Ovary (tissue), 7 donors: ENCODE measurements at regions not wholly inside any gene's neighbourhood (a gene's known extent, or its start where the extent isn't known, plus 50 kb on each side); places are given as distances from the start of the nearest gene placed in this dataset.

Experiments
- DNase-seq, 5 donors: peaks; one replicate each; pipeline ENCODE4 v3.0.0-alpha.2; 2019 to 2020
- H3K27ac ChIP-seq, 2 donors: fragments of 200-600 bp; one replicate each; pipeline versions ENCODE4 v1.5.1 to v1.8.0; 2019 to 2022
- H3K27me3 ChIP-seq: fragments of 200-600 bp; one replicate; pipeline ENCODE4 v1.8.0; 2022
- H3K36me3 ChIP-seq: fragments of 200-600 bp; sonication (generic); one replicate; pipeline ENCODE4 v1.5.1; 2019
- H3K4me1 ChIP-seq: one replicate; pipeline ENCODE4 v1.8.1; 2013; ENCODE audit warnings: mild to moderate bottlenecking, moderate library complexity; ENCODE audit not compliant: insufficient read depth
- H3K4me3 ChIP-seq: fragments of 200-600 bp; sonication (generic); one replicate; pipeline ENCODE4 v1.5.1; 2017
- H3K9me3 ChIP-seq, 2 donors: fragments of 200-600 bp in 1 of 2; sonication (generic) in 1 of 2; one replicate each; pipeline versions ENCODE4 v1.5.1 to v1.8.1; 2013 to 2019; ENCODE audit warnings: mild to moderate bottlenecking in 1 of 2, moderate library complexity in 1 of 2
- EP300 ChIP-seq: sonication (generic); formaldehyde crosslinking; IDR thresholded peaks from one replicate; pipeline ENCODE4 v1.6.1; 2017; ENCODE audit warnings: antibody characterized with exemption
- POLR2A ChIP-seq: fragments of 450-650 bp; IDR thresholded peaks from one replicate; pipeline ENCODE4 v1.6.1; 2017; ENCODE audit warnings: antibody characterized with exemption, mild to moderate bottlenecking, moderate library complexity
- WGBS, 3 donors: extraction: QIAGEN DNeasy Blood & Tissue Kit in 1 of 3; methylation state at CpG; one replicate each; pipeline versions ENCODE4 v1.1.5 to v1.1.7; 2013 to 2017; 5-methylcytosine and 5-hydroxymethylcytosine counted together
- intact Hi-C, 4 donors: fragments of 100-400 bp; cut with DNase I; formaldehyde crosslinking; loops; one replicate each; pipeline versions ENCODE4 v1.11.0 to v1.15.1; 2022 to 2023
- TF ChIP-seq, protein P1 (sequence below), 3 donors: fragments of 450-650 bp in 2 of 3; fragments of 200-600 bp in 1 of 3; IDR thresholded peaks; one replicate each; pipeline versions ENCODE4 v1.5.1 to v1.8.0; 2016 to 2022; ENCODE audit warnings: antibody characterized with exemption in 3 of 3, mild to moderate bottlenecking in 1 of 3
- donor health status: DM: no; HTN: no; CAD: no; lungs with moderate emphysema.
- donor health status: DM: no; HTN: no; CAD: no.
- donor health status: Bipolar disorder and iron deficiency.
- donor health status: DM: no; HTN: no; CAD: no.
- donor health status: DM: yes; HTN: yes; CAD: no.

DNA sequence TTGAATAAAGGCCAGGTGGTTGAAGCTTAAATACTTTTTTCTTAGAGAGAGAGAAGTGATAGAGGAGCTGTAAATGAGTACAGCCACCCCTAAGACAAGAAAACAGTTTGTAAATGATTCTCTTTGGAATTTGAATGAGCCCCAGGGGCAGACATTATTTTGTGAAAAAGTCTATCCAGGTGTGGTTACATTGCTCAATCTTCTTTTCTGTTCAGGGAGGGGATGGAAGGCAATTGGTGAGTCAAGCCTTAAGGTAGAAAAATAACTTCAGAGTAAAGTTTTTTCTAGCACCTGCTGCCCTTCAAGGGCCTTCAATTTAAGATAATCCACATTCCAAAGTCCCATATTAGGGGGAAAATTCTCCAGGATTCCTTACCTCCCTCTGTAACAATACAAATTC, 646.7 kb downstream of the PDHA2 start:
- Histone ChIP-seq H3K27ac (no peak overlapping the region), H3K4me3 (no peak overlapping the region), H3K27me3 (no peaks in the 10 kb centered on the region), H3K4me1 (no peaks in the 10 kb centered on the region), H3K36me3 (no peaks in the 10 kb centered on the region), H3K9me3 (no peaks in the 10 kb centered on the region)
- DNase-seq = no peak
- TF ChIP-seq, protein P1, sequence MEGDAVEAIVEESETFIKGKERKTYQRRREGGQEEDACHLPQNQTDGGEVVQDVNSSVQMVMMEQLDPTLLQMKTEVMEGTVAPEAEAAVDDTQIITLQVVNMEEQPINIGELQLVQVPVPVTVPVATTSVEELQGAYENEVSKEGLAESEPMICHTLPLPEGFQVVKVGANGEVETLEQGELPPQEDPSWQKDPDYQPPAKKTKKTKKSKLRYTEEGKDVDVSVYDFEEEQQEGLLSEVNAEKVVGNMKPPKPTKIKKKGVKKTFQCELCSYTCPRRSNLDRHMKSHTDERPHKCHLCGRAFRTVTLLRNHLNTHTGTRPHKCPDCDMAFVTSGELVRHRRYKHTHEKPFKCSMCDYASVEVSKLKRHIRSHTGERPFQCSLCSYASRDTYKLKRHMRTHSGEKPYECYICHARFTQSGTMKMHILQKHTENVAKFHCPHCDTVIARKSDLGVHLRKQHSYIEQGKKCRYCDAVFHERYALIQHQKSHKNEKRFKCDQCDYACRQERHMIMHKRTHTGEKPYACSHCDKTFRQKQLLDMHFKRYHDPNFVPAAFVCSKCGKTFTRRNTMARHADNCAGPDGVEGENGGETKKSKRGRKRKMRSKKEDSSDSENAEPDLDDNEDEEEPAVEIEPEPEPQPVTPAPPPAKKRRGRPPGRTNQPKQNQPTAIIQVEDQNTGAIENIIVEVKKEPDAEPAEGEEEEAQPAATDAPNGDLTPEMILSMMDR (IDR thresholded peaks at IDR 0.05) = no peak
- TF ChIP-seq POLR2A (no peak), EP300 (no peak)
- intact Hi-C loops = no loop called here

DNA sequence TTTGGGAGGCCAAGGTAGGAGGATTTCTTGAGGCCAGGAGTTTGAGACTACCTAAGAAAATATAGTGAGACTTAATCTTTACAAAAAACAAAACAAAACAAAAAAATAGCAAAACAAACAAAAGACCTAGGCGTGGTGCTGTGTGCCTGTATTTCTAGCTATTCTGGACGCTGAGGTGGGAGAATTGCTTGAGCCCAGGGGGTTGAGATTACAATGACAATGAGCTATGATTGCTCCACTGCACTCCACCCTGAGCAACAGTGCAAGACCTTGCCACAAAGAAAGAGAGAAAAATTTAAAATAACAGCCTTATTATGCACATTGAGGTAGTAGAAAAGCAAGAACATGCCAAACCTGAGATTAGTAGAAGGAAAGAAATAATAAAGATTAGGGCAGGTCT, 657.7 kb downstream of the PDHA2 start:
- 66 to 72% (median 70%) methylated on average over 2 of the region's 2 CpGs for WGBS, 3 donors
- TF ChIP-seq POLR2A = no peak
- no peak for TF ChIP-seq EP300
- TF ChIP-seq, protein P1 (IDR thresholded peaks at IDR 0.05) = no peak
- no peak for DNase-seq
- Histone ChIP-seq H3K9me3 (no peaks in the 10 kb centered on the region), H3K4me3 (no peak overlapping the region), H3K36me3 (no peaks in the 10 kb centered on the region), H3K27ac (no peak overlapping the region), H3K27me3 (no peaks in the 10 kb centered on the region), H3K4me1 (no peaks in the 10 kb centered on the region)
- intact Hi-C loops = no loop called here

DNA sequence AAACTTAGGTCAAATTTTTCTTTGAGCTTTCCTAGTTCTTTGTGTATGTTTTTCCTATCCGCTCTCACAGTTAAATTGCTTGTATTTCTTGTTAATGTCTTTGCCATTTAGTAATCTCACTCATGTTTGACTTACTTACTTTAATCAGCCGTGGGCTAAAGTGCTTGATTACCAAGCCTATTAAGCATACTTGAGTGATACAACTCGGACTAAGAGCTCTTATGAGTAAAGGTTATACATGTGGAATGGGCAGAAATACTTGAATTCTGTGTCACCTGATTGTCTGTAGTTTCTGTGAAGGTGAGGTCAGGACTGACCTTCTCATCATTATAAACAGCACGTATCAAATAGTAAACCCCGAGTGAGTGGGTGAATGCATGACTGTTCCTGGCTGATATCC, 664.5 kb downstream of the PDHA2 start:
- WGBS, 3 donors = 54 to 73% (median 69%) methylated on average over 5 of the region's 5 CpGs
- Histone ChIP-seq H3K36me3 (no peaks in the 10 kb centered on the region), H3K9me3 (no peaks in the 10 kb centered on the region), H3K27me3 (no peaks in the 10 kb centered on the region), H3K4me1 (no peaks in the 10 kb centered on the region), H3K4me3 (no peak overlapping the region), H3K27ac (no peak overlapping the region)
- TF ChIP-seq EP300 (no peak), POLR2A (no peak)
- TF ChIP-seq, protein P1 (IDR thresholded peaks at IDR 0.05) = no peak
- DNase-seq = no peak
- intact Hi-C loops = no loop called here

DNA sequence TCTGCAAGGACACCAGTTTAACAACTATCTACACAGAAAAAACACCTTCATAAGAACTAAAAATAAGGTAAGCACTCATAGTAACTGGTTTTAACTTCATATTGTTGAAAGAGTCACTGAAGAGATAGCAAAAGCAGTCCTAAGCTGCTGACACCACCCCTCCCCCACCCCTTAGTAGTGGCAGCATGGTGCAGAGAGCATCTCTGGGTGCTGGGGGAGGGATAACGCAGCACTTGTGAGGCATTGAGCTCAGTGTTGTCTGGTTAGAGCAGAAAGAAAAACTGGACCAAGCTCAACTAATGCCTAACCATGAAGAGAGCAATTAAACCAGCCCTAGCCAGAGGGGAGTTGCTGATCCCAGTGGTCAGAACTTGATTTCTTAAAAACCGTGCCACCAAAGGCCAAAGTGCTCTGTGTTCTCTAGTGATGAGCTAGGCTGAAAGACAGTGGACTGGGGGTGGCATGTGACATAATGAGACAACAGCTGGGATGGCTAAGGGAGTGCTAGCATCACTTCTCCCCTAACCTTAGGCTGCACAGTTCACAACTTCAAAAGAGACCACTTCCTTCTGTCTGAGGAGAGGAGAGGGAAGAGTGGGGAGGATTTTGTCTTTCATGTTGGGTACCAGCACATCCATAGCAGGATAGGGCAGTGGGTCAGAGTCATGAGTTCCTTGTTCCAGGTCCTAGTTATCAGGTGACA, 669.3 kb downstream of the PDHA2 start:
- DNase-seq = no peak
- no peak for TF ChIP-seq POLR2A
- TF ChIP-seq, protein P1 (IDR thresholded peaks at IDR 0.05) = no peak
- no peak for TF ChIP-seq EP300
- Histone ChIP-seq H3K9me3 (no peaks in the 10 kb centered on the region), H3K4me1 (no peaks in the 10 kb centered on the region), H3K27me3 (no peaks in the 10 kb centered on the region), H3K36me3 (no peaks in the 10 kb centered on the region), H3K4me3 (no peak overlapping the region), H3K27ac (no peak overlapping the region)
- intact Hi-C loops = no loop called here
- WGBS, 3 donors = 78 to 85% (median 85%) methylated on average over 2 of the region's 2 CpGs
